ENCODE measurements at regions not wholly inside any gene's neighbourhood (a gene's known extent, or its start where the extent isn't known, plus 50 kb on each side); places are given as distances from the start of the nearest gene placed in this dataset.

GRCh38 chr14:83707056-83707455 lies 1822.9 kb upstream of the FLRT2 start:
- TF ChIP-seq POLR2AphosphoS5 (IDR thresholded peaks at IDR 0.05; ENCODE audit: low read depth, low read length) (no peak), POLR2A (IDR thresholded peaks at IDR 0.05; ENCODE audit: low read depth, low read length) (no peak), TAF1 (IDR thresholded peaks at IDR 0.05; ENCODE audit: borderline replicate concordance, low read depth, low read length) (no peak)
